ENCODE measurements at regions not wholly inside any gene's neighbourhood (a gene's known extent, or its start where the extent isn't known, plus 50 kb on each side); places are given as distances from the start of the nearest gene placed in this dataset.

GRCh38 chr13:67353031-67353430, 122.9 kb upstream of the PCDH9 start:
- Histone ChIP-seq H3K4ac (replicated peaks; ENCODE audit: insufficient read length, low read depth, low read length) (no peak overlapping the region), H3K79me2 (ENCODE audit: control insufficient read depth in 1 of 2, insufficient read depth in 2 of 2, low read length in 2 of 2) (no peaks in the 10 kb centered on the region), H4K8ac (ENCODE audit: extremely low read depth, insufficient read depth, low read length) (no peak overlapping the region), H3K23me2 (ENCODE audit: low read depth, low read length) (no peaks in the 10 kb centered on the region), H2BK20ac (ENCODE audit: low read length) (no peak overlapping the region), H3K36me3 (ENCODE audit: control insufficient read depth in 2 of 4, insufficient read depth in 4 of 4, low read length in 3 of 4) (no peaks in the 10 kb centered on the region), H2AK5ac (ENCODE audit: low read depth, low read length) (no peak overlapping the region), H3K23ac (ENCODE audit: insufficient read length) (no peak overlapping the region), H3K14ac (ENCODE audit: insufficient read length) (no peak overlapping the region), H3K79me1 (ENCODE audit: low read depth, low read length) (no peaks in the 10 kb centered on the region), H3K9me3 (ENCODE audit: insufficient read depth in 2 of 2, low read depth in 1 of 2, low read length in 1 of 2) (no peaks in the 10 kb centered on the region), H2BK120ac (replicated peaks; ENCODE audit: low read depth, low read length) (no peak overlapping the region), H2BK15ac (ENCODE audit: low read length) (no peak overlapping the region), H3K4me3 (ENCODE audit: extremely low read depth in 1 of 4, insufficient read depth in 2 of 4, low read depth in 3 of 4, low read length in 4 of 4) (no peak overlapping the region), H3K27me3 (replicated peaks in 1 of 4; ENCODE audit: control insufficient read depth in 3 of 4, extremely low read depth in 1 of 4, insufficient read depth in 3 of 4, low read length in 3 of 4) (no peaks in the 10 kb centered on the region), H3K4me2 (ENCODE audit: insufficient read depth in 1 of 2, low read depth in 2 of 2, low read length in 2 of 2) (no peak overlapping the region), H3K9ac (replicated peaks in 1 of 4; ENCODE audit: extremely low read depth in 1 of 4, low read depth in 3 of 4, low read length in 3 of 4) (no peak overlapping the region), H4K91ac (replicated peaks; ENCODE audit: insufficient read length, low read length) (no peak overlapping the region), H4K20me1 (replicated peaks in 1 of 2; ENCODE audit: control insufficient read depth in 1 of 2, insufficient read depth in 2 of 2, low read length in 2 of 2) (no peaks in the 10 kb centered on the region), H2BK12ac (ENCODE audit: low read depth, low read length) (no peak overlapping the region), H2BK5ac (ENCODE audit: low read depth, low read length) (no peak overlapping the region), H4K5ac (ENCODE audit: insufficient read length, low read depth, low read length) (no peak overlapping the region), H3K4me1 (replicated peaks in 1 of 4; ENCODE audit: control insufficient read depth in 3 of 4, insufficient read depth in 4 of 4, low read length in 3 of 4) (no peaks in the 10 kb centered on the region), H3K18ac (ENCODE audit: extremely low read depth, low read length) (no peak overlapping the region), H3K56ac (replicated peaks; ENCODE audit: insufficient read length, low read depth, low read length) (no peak overlapping the region), H2AFZ (ENCODE audit: low read length) (no peak overlapping the region), H3K27ac (ENCODE audit: low read depth, low read length) (no peak overlapping the region)
- FAIRE-seq, result no peak
- WGBS, 2 experiments (ENCODE audit: extremely low coverage in 1 of 2, insufficient coverage in 1 of 2, insufficient read length in 1 of 2, insufficient replicate concordance in 2 of 2, low coverage in 1 of 2, low lambda C conversion rate in 2 of 2, missing lambda C conversion rate in 1 of 2), result 76% methylated on average over 1 of the region's 1 CpG; no CpG with 5 or more reads in 1 of the 2 experiments
- ChIA-PET CTCF (ENCODE audit: partially characterized antibody) (no interaction called here), POLR2A (ENCODE audit: partially characterized antibody) (no interaction called here)
- DNase-seq (ENCODE audit: low read depth in 1 of 2, low spot score in 2 of 2), result no peak
- TF ChIP-seq SIN3A (conservative IDR thresholded peaks at IDR 0.05 in 1 of 2, IDR thresholded peaks at IDR 0.05 in 1 of 2; ENCODE audit: low read depth in 1 of 2, low read length in 2 of 2), result no peak

Measured in H1 (cell line).